ENCODE measurements at regions not wholly inside any gene's neighbourhood (a gene's known extent, or its start where the extent isn't known, plus 50 kb on each side); places are given as distances from the start of the nearest gene placed in this dataset.

- intact Hi-C loops (cut with micrococcal nuclease): no loop called here
These were observed 137.8 kb upstream of the USP38 start for GRCh38 chr4:143046906-143047305.

GRCh38 chr4:143054971-143055370 lies 129.7 kb upstream of the USP38 start:
- CTCF ChIA-PET: no interaction called here

More at GRCh38 chr4:143046906-143047305, 137.8 kb upstream of the USP38 start:
- Mint-ChIP-seq H3K36me3 (no peaks in the 10 kb centered on the region), H3K27me3 (peaks cover 0 to 28% (median 2%) of the 10 kb centered on the region in 5 donors), H3K4me3 (no peak overlapping the region), H3K4me1 (no peaks in the 10 kb centered on the region), H3K9me3 (peaks cover 0 to 2% (median 0%) of the 10 kb centered on the region in 11 donors), H3K27ac (no peak overlapping the region)
- Histone ChIP-seq H3K9me3 (ENCODE audit: control insufficient read depth in 2 of 3, low read length in 3 of 3) (no peaks in the 10 kb centered on the region), H3K4me1 (ENCODE audit: control insufficient read depth in 2 of 2, insufficient read depth in 2 of 2, low read length in 2 of 2) (no peaks in the 10 kb centered on the region), H3K36me3 (ENCODE audit: control insufficient read depth in 2 of 3, insufficient read depth in 3 of 3, low read length in 3 of 3) (no peaks in the 10 kb centered on the region), H3K27me3 (ENCODE audit: control insufficient read depth in 2 of 2, insufficient read depth in 2 of 2, low read length in 2 of 2) (no peaks in the 10 kb centered on the region), H3K4me3 (ENCODE audit: low read length) (no peak overlapping the region), H3K27ac (ENCODE audit: low read depth, low read length) (no peak overlapping the region)
- ChIA-PET POLR2A (no interaction called here), CTCF (no interaction called here)
- DNase-seq: no peak
- no peak for ATAC-seq

GRCh38 chr4:143055997-143056396 lies 128.7 kb upstream of the USP38 start:
- no peaks in the 10 kb centered on the region for H3K9me3 ChIP-seq (ENCODE audit: control insufficient read depth in 2 of 3, low read length in 3 of 3)
- Mint-ChIP-seq H3K27ac (no peak overlapping the region), H3K9me3 (peaks cover 0 to 15% (median 3%) of the 10 kb centered on the region in 11 donors), H3K4me1 (peaks cover 0 to 1% (median 0%) of the 10 kb centered on the region in 7 donors), H3K4me3 (no peak overlapping the region), H3K27me3 (peaks cover 0 to 24% (median 11%) of the 10 kb centered on the region in 5 donors), H3K36me3 (no peaks in the 10 kb centered on the region)
- no peak overlapping the region for H3K4me3 ChIP-seq (ENCODE audit: low read length)
- intact Hi-C loops (cut with micrococcal nuclease): no loop called here
- CTCF ChIA-PET: no interaction called here
- H3K4me1 ChIP-seq (ENCODE audit: control insufficient read depth in 2 of 2, insufficient read depth in 2 of 2, low read length in 2 of 2): no peaks in the 10 kb centered on the region
- H3K27me3 ChIP-seq (ENCODE audit: control insufficient read depth in 2 of 2, insufficient read depth in 2 of 2, low read length in 2 of 2): no peaks in the 10 kb centered on the region
- POLR2A ChIA-PET: no interaction called here
- no peak overlapping the region for H3K27ac ChIP-seq (ENCODE audit: low read depth, low read length)
- DNase-seq (no peak), ATAC-seq (no peak)
- no peaks in the 10 kb centered on the region for H3K36me3 ChIP-seq (ENCODE audit: control insufficient read depth in 2 of 3, insufficient read depth in 3 of 3, low read length in 3 of 3)

More at GRCh38 chr4:143054971-143055370, 129.7 kb upstream of the USP38 start:
- peaks cover 0 to 28% (median 6%) of the 10 kb centered on the region in 5 donors for H3K27me3 Mint-ChIP-seq
- Histone ChIP-seq H3K4me1 (ENCODE audit: control insufficient read depth in 2 of 2, insufficient read depth in 2 of 2, low read length in 2 of 2) (no peaks in the 10 kb centered on the region), H3K27me3 (ENCODE audit: control insufficient read depth in 2 of 2, insufficient read depth in 2 of 2, low read length in 2 of 2) (no peaks in the 10 kb centered on the region), H3K9me3 (ENCODE audit: control insufficient read depth in 2 of 3, low read length in 3 of 3) (no peaks in the 10 kb centered on the region), H3K4me3 (ENCODE audit: low read length) (no peak overlapping the region), H3K27ac (ENCODE audit: low read depth, low read length) (no peak overlapping the region), H3K36me3 (ENCODE audit: control insufficient read depth in 2 of 3, insufficient read depth in 3 of 3, low read length in 3 of 3) (no peaks in the 10 kb centered on the region)
- DNase-seq (no peak), ATAC-seq (no peak)
- intact Hi-C loops (cut with micrococcal nuclease): no loop called here
- no peaks in the 10 kb centered on the region for H3K36me3 Mint-ChIP-seq
- peaks cover 0 to 15% (median 3%) of the 10 kb centered on the region in 11 donors for H3K9me3 Mint-ChIP-seq
- H3K4me3 Mint-ChIP-seq: no peak overlapping the region
- POLR2A ChIA-PET: no interaction called here
- H3K4me1 Mint-ChIP-seq: peaks cover 0 to 1% (median 0%) of the 10 kb centered on the region in 7 donors
- H3K27ac Mint-ChIP-seq: no peak overlapping the region

GRCh38 chr4:143071351-143071750 lies 113.4 kb upstream of the USP38 start:
- no peak for ATAC-seq
- H3K4me3 ChIP-seq (ENCODE audit: low read length): no peak overlapping the region
- POLR2A ChIA-PET: no interaction called here
- no peaks in the 10 kb centered on the region for H3K36me3 ChIP-seq (ENCODE audit: control insufficient read depth in 2 of 3, insufficient read depth in 3 of 3, low read length in 3 of 3)
- CTCF ChIA-PET: no interaction called here
- DNase-seq: no peak
- H3K27me3 ChIP-seq (ENCODE audit: control insufficient read depth in 2 of 2, insufficient read depth in 2 of 2, low read length in 2 of 2): no peaks in the 10 kb centered on the region
- intact Hi-C loops (cut with micrococcal nuclease): no loop called here
- Mint-ChIP-seq H3K27me3 (peaks cover 0 to 18% (median 0%) of the 10 kb centered on the region in 5 donors), H3K4me1 (no peaks in the 10 kb centered on the region), H3K27ac (no peak overlapping the region), H3K36me3 (peaks cover 0 to 3% (median 0%) of the 10 kb centered on the region in 5 donors), H3K4me3 (no peak overlapping the region), H3K9me3 (peaks cover 0 to 79% (median 14%) of the 10 kb centered on the region in 11 donors)
- H3K4me1 ChIP-seq (ENCODE audit: control insufficient read depth in 2 of 2, insufficient read depth in 2 of 2, low read length in 2 of 2): no peaks in the 10 kb centered on the region
- no peak overlapping the region for H3K27ac ChIP-seq (ENCODE audit: low read depth, low read length)
- H3K9me3 ChIP-seq (ENCODE audit: control insufficient read depth in 2 of 3, low read length in 3 of 3): no peaks in the 10 kb centered on the region

- intact Hi-C loops (cut with micrococcal nuclease): no loop called here
- ChIA-PET CTCF (no interaction called here), POLR2A (no interaction called here)
- H3K9me3 ChIP-seq (ENCODE audit: control insufficient read depth in 2 of 3, low read length in 3 of 3): no peaks in the 10 kb centered on the region
- no peak overlapping the region for H3K27ac Mint-ChIP-seq
- no peaks in the 10 kb centered on the region for H3K4me1 Mint-ChIP-seq
- H3K4me3 Mint-ChIP-seq: no peak overlapping the region
- H3K9me3 Mint-ChIP-seq: peaks cover 0 to 30% (median 2%) of the 10 kb centered on the region in 11 donors
- no peak overlapping the region for H3K4me3 ChIP-seq (ENCODE audit: low read length)
- H3K27me3 ChIP-seq (ENCODE audit: control insufficient read depth in 2 of 2, insufficient read depth in 2 of 2, low read length in 2 of 2): no peaks in the 10 kb centered on the region
- DNase-seq (no peak), ATAC-seq (no peak)
- H3K36me3 Mint-ChIP-seq: peaks cover 0 to 3% (median 0%) of the 10 kb centered on the region in 5 donors
- peaks cover 5 to 45% (median 13%) of the 10 kb centered on the region in 5 donors for H3K27me3 Mint-ChIP-seq
- no peaks in the 10 kb centered on the region for H3K36me3 ChIP-seq (ENCODE audit: control insufficient read depth in 2 of 3, insufficient read depth in 3 of 3, low read length in 3 of 3)
- no peaks in the 10 kb centered on the region for H3K4me1 ChIP-seq (ENCODE audit: control insufficient read depth in 2 of 2, insufficient read depth in 2 of 2, low read length in 2 of 2)
- no peak overlapping the region for H3K27ac ChIP-seq (ENCODE audit: low read depth, low read length)
These were observed 108.0 kb upstream of the USP38 start for GRCh38 chr4:143076723-143077122.

- no peaks in the 10 kb centered on the region for H3K36me3 Mint-ChIP-seq
- no peaks in the 10 kb centered on the region for H3K4me1 ChIP-seq (ENCODE audit: control insufficient read depth in 2 of 2, insufficient read depth in 2 of 2, low read length in 2 of 2)
- H3K36me3 ChIP-seq (ENCODE audit: control insufficient read depth in 2 of 3, insufficient read depth in 3 of 3, low read length in 3 of 3): no peaks in the 10 kb centered on the region
- H3K27me3 ChIP-seq (ENCODE audit: control insufficient read depth in 2 of 2, insufficient read depth in 2 of 2, low read length in 2 of 2): no peaks in the 10 kb centered on the region
- DNase-seq (no peak), ATAC-seq (no peak)
- no peak overlapping the region for H3K4me3 ChIP-seq (ENCODE audit: low read length)
- no peaks in the 10 kb centered on the region for H3K9me3 ChIP-seq (ENCODE audit: control insufficient read depth in 2 of 3, low read length in 3 of 3)
- no peak overlapping the region for H3K27ac ChIP-seq (ENCODE audit: low read depth, low read length)
- ChIA-PET CTCF (no interaction called here), POLR2A (no interaction called here)
- no peaks in the 10 kb centered on the region for H3K4me1 Mint-ChIP-seq
- H3K9me3 Mint-ChIP-seq: peaks cover 0 to 2% (median 0%) of the 10 kb centered on the region in 11 donors
- no peak overlapping the region for H3K27ac Mint-ChIP-seq
- intact Hi-C loops (cut with micrococcal nuclease): loop anchor here in 1 of 2 donors (10.0 kb wide), 1 partner anchor 958 kb away; no protein-coding TSS in a partner anchor
- no peak overlapping the region for H3K4me3 Mint-ChIP-seq
- peaks cover 13 to 42% (median 22%) of the 10 kb centered on the region in 5 donors for H3K27me3 Mint-ChIP-seq
These were observed 102.0 kb upstream of the USP38 start for GRCh38 chr4:143082701-143083100.

GRCh38 chr4:143083756-143084472 lies 100.8 kb upstream of the USP38 start:
- no peak overlapping the region for H3K27ac Mint-ChIP-seq
- H3K36me3 Mint-ChIP-seq: no peaks in the 10 kb centered on the region
- no peaks in the 10 kb centered on the region for H3K4me1 Mint-ChIP-seq
- intact Hi-C loops (cut with micrococcal nuclease): loop anchor here in 1 of 2 donors (2.0 to 10.0 kb wide), 2 partner anchors 959 to 1777 kb away; no protein-coding TSS in a partner anchor
- no peaks in the 10 kb centered on the region for H3K36me3 ChIP-seq (ENCODE audit: control insufficient read depth in 2 of 3, insufficient read depth in 3 of 3, low read length in 3 of 3)
- peaks cover 13 to 35% (median 22%) of the 10 kb centered on the region in 5 donors for H3K27me3 Mint-ChIP-seq
- POLR2A ChIA-PET: no interaction called here
- no peaks in the 10 kb centered on the region for H3K9me3 Mint-ChIP-seq
- DNase-seq (no peak), ATAC-seq (no peak)
- H3K4me3 Mint-ChIP-seq: no peak overlapping the region
- H3K27me3 ChIP-seq (ENCODE audit: control insufficient read depth in 2 of 2, insufficient read depth in 2 of 2, low read length in 2 of 2): no peaks in the 10 kb centered on the region
- H3K27ac ChIP-seq (ENCODE audit: low read depth, low read length): no peak overlapping the region
- CTCF ChIA-PET: no interaction called here
- no peak overlapping the region for H3K4me3 ChIP-seq (ENCODE audit: low read length)
- no peaks in the 10 kb centered on the region for H3K9me3 ChIP-seq (ENCODE audit: control insufficient read depth in 2 of 3, low read length in 3 of 3)
- no peaks in the 10 kb centered on the region for H3K4me1 ChIP-seq (ENCODE audit: control insufficient read depth in 2 of 2, insufficient read depth in 2 of 2, low read length in 2 of 2)
